ENCODE measurements at regions not wholly inside any gene's neighbourhood (a gene's known extent, or its start where the extent isn't known, plus 50 kb on each side); places are given as distances from the start of the nearest gene placed in this dataset.

- TF ChIP-seq POLR2A (IDR thresholded peaks at IDR 0.05) (no peak), CTCF (IDR thresholded peaks at IDR 0.05 in 8 of 11, conservative IDR thresholded peaks at IDR 0.05 in 3 of 11) (no peak)
These were observed 180.1 kb upstream of the OSR1 start for GRCh38 chr2:19538411-19538963.
